Superior temporal gyrus (tissue), 1 donor: ENCODE measurements at regions not wholly inside any gene's neighbourhood (a gene's known extent, or its start where the extent isn't known, plus 50 kb on each side); places are given as distances from the start of the nearest gene placed in this dataset.

Source experiments
- DNase-seq: peaks from one replicate; pipeline ENCODE4 v3.0.0-alpha.2; 2016; ENCODE audit errors: extremely low spot score

DNA sequence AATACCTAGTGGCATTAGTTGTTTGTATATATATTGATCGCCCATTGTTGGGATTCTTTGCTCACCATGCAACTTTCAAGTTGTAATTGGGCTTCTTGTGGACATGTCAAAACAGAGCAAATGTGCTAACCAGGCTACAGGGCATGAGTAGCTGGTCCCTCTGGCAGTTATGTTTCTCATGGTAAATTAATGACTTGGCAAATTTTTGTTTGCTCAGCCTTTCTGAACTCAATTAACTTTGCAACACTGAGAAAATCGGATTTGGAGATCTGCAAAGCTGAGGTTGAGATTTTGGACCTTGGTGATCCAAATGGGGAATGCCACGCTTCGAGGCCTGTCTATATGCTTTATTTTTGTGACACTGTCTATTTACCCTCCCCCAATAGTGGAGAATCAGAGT lies 138.5 kb upstream of the PIRT start:
- DNase-seq: no peak

DNA sequence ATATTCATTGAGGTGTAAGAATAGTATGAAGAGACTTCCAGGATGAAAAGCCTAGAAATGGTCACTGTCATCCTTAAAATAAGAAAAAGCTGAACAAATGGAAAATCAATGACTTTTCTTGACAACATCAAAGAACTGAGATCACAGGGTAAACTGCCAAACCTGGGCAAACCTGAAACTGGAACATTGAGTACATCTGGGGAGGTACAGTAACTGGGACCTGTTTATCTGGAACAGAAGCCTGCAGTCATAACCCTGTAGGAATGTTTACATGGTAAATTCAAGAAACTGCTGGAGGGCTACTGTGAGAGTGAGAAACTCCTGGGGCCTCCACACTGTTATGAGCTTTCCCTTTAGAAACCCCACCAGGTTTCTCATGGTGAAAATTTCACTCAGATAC lies 130.1 kb upstream of the PIRT start:
- DNase-seq: no peak

DNA sequence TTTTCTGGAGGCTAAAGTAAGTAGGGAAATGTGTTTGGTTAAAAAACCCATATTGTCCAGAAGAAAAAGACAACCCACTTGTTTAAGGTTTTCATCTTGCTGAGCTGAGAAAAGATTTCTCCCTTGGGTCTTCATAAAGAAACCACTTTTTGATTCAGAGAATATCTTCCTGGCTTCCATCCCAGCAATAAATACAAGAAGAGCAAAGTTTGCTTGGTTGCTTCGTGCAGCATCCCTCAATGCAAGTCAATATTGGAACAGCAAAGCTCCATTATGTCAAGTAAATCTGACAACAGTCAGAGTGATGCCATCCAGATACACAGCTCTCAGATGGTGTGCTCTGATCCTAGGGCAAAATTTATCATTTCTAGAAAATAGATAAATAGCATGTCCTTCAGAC lies 118.9 kb upstream of the PIRT start:
- DNase-seq: no peak

DNA sequence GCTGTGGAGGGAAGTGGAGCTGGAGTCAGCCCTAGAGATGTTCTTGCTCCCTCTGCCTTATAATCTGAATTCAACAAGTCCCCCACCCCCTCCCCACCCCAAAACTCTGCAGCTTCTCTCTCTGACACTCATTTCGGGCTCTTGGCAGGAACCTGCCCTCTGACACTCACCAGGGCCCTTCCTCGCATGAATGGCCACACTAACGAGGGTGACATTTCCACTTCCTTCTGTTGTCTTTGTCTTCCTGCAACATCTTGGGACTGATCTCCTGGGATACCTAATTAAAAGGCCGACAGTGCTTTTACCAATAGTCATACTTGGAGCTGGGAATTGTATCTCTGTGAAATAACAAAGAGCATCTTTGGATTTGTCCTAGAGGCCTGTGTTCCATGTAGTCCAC lies 106.9 kb upstream of the PIRT start:
- DNase-seq: no peak

DNA sequence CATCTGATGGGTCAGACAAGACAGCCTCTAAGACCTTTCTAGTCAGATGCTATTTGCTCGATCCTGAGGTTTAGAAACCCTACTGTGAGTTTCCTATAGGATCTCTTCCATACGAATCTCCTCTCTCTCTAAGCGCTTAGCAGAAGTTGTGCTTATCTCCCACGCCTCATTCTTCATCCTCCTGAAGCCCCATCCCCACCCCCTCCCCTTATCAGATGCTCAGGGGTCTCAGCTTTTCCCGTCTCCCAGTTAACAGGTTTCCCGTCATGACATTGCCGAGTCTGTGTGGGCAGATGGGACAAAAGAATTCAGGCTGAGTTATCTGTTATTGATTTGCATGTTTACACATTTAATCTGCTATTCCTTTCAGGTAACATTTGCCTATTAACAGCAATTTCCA lies 99.0 kb upstream of the PIRT start:
- DNase-seq: no peak

DNA sequence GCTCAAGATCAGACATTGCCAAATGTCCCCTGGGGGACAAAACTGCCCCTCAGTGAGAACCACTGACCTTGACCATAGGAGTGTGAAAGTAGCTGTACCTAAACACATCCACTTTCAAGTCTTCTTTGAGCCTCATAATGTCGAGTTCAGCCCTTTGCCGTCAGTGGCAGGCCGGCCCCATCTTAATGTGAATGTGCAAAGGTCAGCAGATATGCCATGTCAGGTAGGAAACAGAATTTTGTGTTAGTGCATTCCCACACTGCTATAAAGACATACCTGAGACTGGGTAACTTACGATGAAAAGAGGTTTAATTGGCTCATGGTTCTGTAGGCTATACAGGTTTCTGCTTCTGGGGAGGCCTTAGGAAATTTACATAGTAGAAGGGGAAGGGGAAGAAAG lies 95.1 kb upstream of the PIRT start:
- DNase-seq: no peak

DNA sequence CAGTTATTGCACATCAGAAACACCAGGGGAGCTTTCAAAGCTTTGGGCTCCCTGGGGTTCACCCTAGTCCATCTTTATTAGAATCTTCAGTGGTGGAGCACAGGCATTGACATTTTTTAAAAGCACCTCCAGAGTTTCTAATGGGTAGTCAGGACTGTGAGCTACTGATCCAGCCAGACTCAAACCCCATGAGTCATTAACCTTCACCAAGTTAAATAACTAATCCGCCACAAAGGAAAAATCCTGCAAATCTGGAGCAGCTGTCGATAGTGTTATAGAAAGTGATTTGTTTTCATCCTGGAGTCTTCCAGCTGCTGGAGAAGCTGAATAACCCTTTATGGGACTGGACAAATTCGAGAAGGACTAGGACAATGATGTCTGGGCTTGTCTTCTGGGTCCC lies 93.2 kb upstream of the PIRT start:
- no peak for DNase-seq

DNA sequence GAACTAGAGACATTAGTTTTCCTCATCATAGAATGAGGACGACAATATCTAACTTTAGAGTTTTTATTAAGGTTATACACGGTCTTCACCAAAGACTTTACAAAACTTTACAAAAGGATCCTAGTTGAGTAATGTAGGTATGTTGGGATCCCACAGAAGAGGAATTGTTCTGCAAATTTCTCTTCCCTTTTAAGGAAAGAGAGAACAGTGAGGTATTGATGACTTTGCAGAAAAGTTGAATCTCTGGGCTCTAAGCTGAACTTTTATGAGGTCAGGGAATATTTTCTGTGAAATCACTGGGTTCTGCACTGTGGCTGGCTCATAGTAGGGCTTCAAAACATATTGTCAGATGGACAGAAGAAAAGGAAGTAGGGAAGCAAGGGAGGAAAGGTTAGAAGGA lies 89.8 kb upstream of the PIRT start:
- no peak for DNase-seq

DNA sequence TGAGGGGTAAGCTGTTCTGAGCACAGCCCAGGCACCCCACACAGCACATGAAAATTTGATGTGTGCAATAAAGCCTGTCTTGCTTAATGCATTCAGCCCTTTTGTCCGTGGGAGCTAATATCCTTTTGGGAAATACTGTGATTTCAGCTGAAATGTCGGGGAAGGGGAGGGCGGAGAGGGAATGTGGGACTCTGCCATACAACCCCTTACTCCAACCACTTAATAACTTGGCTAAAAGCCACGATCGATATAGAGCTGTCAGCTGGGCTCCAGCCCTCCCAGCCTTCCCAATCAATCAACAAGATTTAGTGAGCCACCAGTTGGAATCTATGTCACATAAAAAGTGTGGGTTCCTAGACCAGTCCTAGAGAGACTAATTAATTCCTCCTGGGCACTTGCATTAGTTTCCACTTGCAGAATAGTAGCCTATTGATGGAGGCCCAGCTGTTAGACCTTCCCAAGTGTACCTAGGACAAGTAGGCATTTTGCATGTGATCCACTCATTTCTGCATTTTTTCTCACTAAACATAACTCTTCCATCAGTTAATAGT lies 82.7 kb upstream of the PIRT start:
- no peak for DNase-seq

DNA sequence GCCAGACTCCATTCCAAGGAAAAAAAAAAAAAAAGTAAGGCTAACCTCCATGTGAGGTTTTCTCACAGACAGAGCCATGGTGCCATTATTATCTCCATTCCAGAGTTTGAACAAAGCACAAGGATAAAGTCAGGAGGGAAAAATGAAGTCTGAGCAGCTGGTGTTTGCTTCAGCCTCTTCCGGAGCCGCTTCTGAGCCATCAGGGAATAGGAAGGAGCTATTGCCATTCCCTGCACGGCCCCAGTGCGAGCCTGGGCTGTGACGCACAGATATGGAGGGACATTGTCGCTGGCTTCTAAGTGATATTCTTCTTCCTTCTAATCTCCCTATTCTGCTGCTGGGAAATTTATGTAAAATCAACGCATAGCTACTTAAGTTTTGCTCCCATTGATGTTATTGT lies 69.5 kb upstream of the PIRT start:
- DNase-seq: no peak

DNA sequence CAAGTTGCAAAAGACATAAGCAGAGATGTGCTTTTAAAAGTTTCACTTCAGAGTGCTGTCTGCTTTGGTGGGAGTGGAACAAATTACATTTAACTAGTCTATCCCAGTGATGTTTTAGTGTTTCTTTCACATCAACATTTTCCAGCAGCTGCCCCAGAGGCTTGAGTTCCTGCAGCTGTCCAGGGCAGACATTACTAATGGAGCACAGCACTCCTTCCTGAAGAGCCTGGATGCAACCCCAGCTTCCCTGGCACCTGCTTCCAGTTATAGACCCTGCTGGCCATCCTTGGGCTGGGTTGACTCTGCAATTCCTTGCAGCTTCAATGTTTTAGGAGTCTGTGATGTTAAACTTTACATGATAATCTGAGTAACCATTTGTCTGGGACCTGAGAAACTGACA lies 61.4 kb upstream of the PIRT start:
- DNase-seq: no peak

DNA sequence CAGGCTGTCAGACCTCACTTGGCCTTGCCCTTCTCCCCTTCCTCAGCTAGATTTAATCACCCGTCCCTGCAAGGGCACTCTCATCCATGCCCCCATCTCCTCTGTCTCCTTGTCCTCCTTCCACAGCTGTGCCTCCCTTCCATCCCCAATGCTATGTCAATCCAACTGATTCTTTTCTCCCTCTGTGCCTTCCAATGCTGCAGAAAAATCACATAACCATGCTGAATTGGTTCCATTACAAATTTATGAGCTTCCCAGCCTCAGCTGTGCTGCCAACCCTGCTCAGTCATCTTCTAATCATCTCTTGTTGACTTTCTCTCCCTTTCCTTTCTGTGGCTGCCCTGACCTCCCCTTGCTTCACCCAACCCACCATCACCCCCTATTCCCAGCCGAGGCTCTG lies 56.3 kb upstream of the PIRT start:
- DNase-seq: no peak

DNA sequence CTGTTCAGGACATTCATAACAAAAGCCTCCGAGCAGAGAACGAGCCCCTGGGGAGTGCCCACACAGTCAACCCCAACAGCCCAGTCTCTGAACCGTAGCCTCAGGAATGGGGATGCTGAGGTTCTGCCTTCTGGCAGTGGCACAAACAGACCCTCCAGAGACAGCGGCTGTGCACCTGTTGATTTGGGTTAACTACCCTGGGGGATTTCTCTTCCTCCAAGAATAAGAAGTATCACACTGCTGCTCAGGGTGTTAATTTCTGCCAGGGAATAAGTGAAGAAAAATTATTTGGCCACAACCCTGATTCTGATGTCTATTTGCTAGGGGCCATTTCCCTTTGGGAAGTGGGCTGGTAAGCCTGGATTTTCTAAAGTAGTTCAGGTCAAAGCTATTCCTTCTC lies 51.0 kb upstream of the PIRT start:
- DNase-seq: no peak
